SU-DHL-6 (cell line): ENCODE measurements at regions not wholly inside any gene's neighbourhood (a gene's known extent, or its start where the extent isn't known, plus 50 kb on each side); places are given as distances from the start of the nearest gene placed in this dataset.

Experiments used
- H2AFZ ChIP-seq: fragments of 200-600 bp; sonication (generic); 2 replicates; pipeline ENCODE4 v1.6.1; 2014; ENCODE audit warnings: low read depth, mild to moderate bottlenecking, moderate library complexity, mixed read lengths, antibody characterized with exemption, low read length; ENCODE audit not compliant: severe bottlenecking
- H3F3A ChIP-seq: fragments of 200-600 bp; shearing (Covaris generic); 2 replicates; pipeline ENCODE4 v1.6.0; 2016; ENCODE audit warnings: antibody characterized with exemption, mild to moderate bottlenecking; ENCODE audit not compliant: insufficient read depth
- H3K27ac ChIP-seq: fragments of 200-600 bp; sonication (generic); 2 replicates; pipeline ENCODE4 v1.5.1; 2016; ENCODE audit warnings: low read depth, mild to moderate bottlenecking, low read length, moderate library complexity, mixed read lengths
- H3K27me3 ChIP-seq: fragments of 200-600 bp; sonication (generic), shearing (Covaris generic); 2 replicates; pipeline ENCODE4 v1.6.0; 2014; ENCODE audit warnings: mild to moderate bottlenecking, low read length
- H3K36me3 ChIP-seq: fragments of 200-600 bp; sonication (generic); 2 replicates; pipeline ENCODE4 v1.6.1; 2014; ENCODE audit warnings: mild to moderate bottlenecking, low read length, mixed read lengths
- H3K4me2 ChIP-seq: fragments of 300-600, 200-600 bp; shearing (Covaris generic), sonication (generic); 2 replicates; pipeline ENCODE4 v1.6.0; 2014; ENCODE audit warnings: low read length, low read depth, mild to moderate bottlenecking; ENCODE audit not compliant: poor library complexity, severe bottlenecking
- H3K4me3 ChIP-seq: fragments of 200-600 bp; sonication (generic); 2 replicates; pipeline ENCODE4 v1.5.1; 2014; ENCODE audit warnings: antibody characterized with exemption, low read length, mild to moderate bottlenecking, mixed read lengths; ENCODE audit not compliant: insufficient read depth, poor library complexity, severe bottlenecking
- H3K79me2 ChIP-seq: fragments of 200-600 bp; sonication (generic); 2 replicates; pipeline ENCODE4 v1.6.1; 2014; ENCODE audit warnings: mild to moderate bottlenecking, low read length, moderate library complexity; ENCODE audit not compliant: insufficient read depth
- H3K9ac ChIP-seq: fragments of 200-600 bp; sonication (generic); 2 replicates; pipeline ENCODE4 v1.7.0; 2014; ENCODE audit warnings: mild to moderate bottlenecking, low read length
- H3K9me2 ChIP-seq: fragments of 200-600 bp; sonication (generic); replicated peaks from 2 replicates; pipeline ENCODE4 v1.6.1; 2014; ENCODE audit warnings: low read length; ENCODE audit not compliant: insufficient read depth
- H3K9me3 ChIP-seq: fragments of 200-600 bp; sonication (generic); 2 replicates; pipeline ENCODE4 v1.6.1; 2014; ENCODE audit warnings: low read length, mixed read lengths; ENCODE audit not compliant: insufficient read depth
- H4K20me1 ChIP-seq: fragments of 200-600 bp; sonication (generic); 2 replicates; pipeline ENCODE4 v1.6.1; 2014; ENCODE audit warnings: low read depth, mild to moderate bottlenecking, antibody characterized with exemption, low read length, moderate library complexity, mixed read lengths
- EZH2phosphoT487 ChIP-seq: fragments of 200-600 bp; sonication (generic), shearing (Covaris generic); conservative IDR thresholded peaks from 2 replicates; pipeline ENCODE4 v1.6.1; 2018; ENCODE audit warnings: mild to moderate bottlenecking, antibody characterized with exemption, low read length, moderate library complexity, mixed read lengths
- TF ChIP-seq, protein P1 (sequence below): fragments of 200-600 bp; sonication (generic); IDR thresholded peaks from one replicate; pipeline ENCODE4 v1.5.1; 2017; ENCODE audit warnings: antibody characterized with exemption, mild to moderate bottlenecking, low read length, moderate library complexity; ENCODE audit not compliant: insufficient read depth, poor library complexity, severe bottlenecking

DNA sequence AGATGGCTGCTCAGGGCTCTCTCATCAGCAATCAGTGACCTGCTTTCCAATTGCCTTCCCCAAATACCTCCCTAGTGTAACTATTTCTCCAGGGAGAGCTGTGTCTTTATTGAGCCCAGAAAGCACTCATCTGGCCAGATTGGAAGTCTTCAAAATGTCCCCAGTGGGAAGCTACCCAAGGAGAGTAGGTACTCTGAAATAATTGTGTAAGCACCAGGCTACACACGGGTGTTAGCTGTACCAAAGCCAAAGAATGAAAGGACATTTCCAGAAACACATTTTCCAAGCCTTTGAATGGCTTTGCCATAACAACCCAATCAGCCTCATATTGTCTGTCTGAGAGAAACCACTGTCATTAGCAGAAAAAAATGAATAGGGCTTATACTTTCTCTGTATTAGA is 318.8 kb downstream of the FAM170A start:
- H3K4me2 ChIP-seq: no peak overlapping the region
- no peaks in the 10 kb centered on the region for H3K36me3 ChIP-seq
- H2AFZ ChIP-seq: no peak overlapping the region
- no peaks in the 10 kb centered on the region for H4K20me1 ChIP-seq
- H3K27me3 ChIP-seq: no peaks in the 10 kb centered on the region; the same call in 1 of the 2 replicates
- no peak overlapping the region for H3K27ac ChIP-seq
- no peak for TF ChIP-seq EZH2phosphoT487
- TF ChIP-seq, protein P1, sequence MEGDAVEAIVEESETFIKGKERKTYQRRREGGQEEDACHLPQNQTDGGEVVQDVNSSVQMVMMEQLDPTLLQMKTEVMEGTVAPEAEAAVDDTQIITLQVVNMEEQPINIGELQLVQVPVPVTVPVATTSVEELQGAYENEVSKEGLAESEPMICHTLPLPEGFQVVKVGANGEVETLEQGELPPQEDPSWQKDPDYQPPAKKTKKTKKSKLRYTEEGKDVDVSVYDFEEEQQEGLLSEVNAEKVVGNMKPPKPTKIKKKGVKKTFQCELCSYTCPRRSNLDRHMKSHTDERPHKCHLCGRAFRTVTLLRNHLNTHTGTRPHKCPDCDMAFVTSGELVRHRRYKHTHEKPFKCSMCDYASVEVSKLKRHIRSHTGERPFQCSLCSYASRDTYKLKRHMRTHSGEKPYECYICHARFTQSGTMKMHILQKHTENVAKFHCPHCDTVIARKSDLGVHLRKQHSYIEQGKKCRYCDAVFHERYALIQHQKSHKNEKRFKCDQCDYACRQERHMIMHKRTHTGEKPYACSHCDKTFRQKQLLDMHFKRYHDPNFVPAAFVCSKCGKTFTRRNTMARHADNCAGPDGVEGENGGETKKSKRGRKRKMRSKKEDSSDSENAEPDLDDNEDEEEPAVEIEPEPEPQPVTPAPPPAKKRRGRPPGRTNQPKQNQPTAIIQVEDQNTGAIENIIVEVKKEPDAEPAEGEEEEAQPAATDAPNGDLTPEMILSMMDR: no peak
- H3K9me3 ChIP-seq: no peaks in the 10 kb centered on the region
- no peak overlapping the region for H3K9ac ChIP-seq
- H3F3A ChIP-seq: no peaks in the 10 kb centered on the region
- no peaks in the 10 kb centered on the region for H3K9me2 ChIP-seq
- H3K79me2 ChIP-seq: no peaks in the 10 kb centered on the region
- H3K4me3 ChIP-seq: no peak overlapping the region

DNA sequence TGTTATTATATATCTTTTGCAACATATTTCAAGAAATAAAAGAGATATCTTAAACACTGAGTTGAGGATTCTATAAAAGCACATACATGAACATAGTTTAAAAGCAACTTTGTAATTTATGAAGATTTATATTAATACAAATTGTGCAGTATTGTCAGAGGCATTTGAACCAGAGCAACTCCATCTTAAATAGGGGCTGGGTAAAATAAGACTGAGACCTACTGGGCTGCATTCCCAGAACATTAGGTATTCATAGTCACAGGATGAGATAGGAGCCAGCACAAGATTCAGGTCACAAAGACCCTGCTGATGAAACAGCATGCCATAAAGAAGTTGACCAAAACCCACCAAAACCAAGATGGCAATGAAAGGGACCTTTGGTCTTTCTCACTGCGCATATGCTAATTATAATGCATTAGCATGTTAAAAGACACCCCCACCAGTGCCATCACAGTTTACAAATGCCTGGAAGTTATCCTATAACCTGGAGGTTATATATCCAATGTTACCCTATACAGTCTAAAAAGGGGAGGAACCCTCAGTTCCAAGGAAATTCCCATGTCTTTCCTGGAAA is 320.2 kb downstream of the FAM170A start:
- Histone ChIP-seq H3F3A (no peaks in the 10 kb centered on the region), H3K79me2 (no peaks in the 10 kb centered on the region), H3K27ac (no peak overlapping the region), H3K9me3 (no peaks in the 10 kb centered on the region), H3K9me2 (no peaks in the 10 kb centered on the region; the same call in 1 of the 2 replicates), H2AFZ (no peak overlapping the region), H3K4me2 (no peak overlapping the region), H3K4me3 (no peak overlapping the region), H4K20me1 (no peaks in the 10 kb centered on the region), H3K27me3 (no peaks in the 10 kb centered on the region; the same call in 1 of the 2 replicates), H3K9ac (no peak overlapping the region), H3K36me3 (no peaks in the 10 kb centered on the region)
- TF ChIP-seq EZH2phosphoT487: no peak
- TF ChIP-seq, protein P1: no peak

DNA sequence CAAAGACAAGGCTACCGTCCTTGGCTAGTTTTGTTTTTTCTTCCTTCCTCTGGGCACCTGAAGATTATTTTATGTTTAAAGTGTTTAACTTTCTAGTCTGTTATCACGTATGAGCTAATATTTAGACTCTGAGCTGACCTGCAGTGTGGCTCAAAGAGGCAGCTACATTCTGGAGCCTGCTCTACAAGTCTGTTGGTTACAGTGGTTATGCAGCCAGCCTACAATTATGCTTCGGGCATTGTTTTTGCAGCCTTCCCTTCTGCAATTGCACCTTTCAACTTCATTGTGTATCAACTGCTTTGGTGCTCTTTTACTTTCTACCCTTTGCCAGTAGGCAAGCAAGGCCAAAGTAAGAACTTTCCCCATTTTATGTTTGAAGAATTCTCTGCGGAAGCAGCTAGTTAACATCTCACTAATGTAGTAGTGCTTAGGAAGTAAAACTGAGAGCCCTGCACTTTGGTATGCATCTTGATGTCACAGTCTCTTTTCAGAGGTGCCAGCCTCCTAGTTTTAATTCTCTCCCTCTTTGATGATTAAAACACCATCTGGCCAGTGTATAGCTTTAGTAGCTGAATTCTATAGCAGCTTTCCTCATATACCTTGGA is 322.1 kb downstream of the FAM170A start:
- H4K20me1 ChIP-seq: no peaks in the 10 kb centered on the region
- no peaks in the 10 kb centered on the region for H3K36me3 ChIP-seq
- H3K9me2 ChIP-seq: no peaks in the 10 kb centered on the region; the same call in 1 of the 2 replicates
- TF ChIP-seq, protein P1: no peak
- TF ChIP-seq EZH2phosphoT487: no peak
- no peak overlapping the region for H2AFZ ChIP-seq
- no peaks in the 10 kb centered on the region for H3K79me2 ChIP-seq
- no peaks in the 10 kb centered on the region for H3F3A ChIP-seq
- H3K4me3 ChIP-seq: no peak overlapping the region
- H3K9me3 ChIP-seq: no peaks in the 10 kb centered on the region
- H3K27me3 ChIP-seq: no peaks in the 10 kb centered on the region; the same call in 1 of the 2 replicates
- H3K4me2 ChIP-seq: no peak overlapping the region
- no peak overlapping the region for H3K9ac ChIP-seq
- no peak overlapping the region for H3K27ac ChIP-seq
